HepG2 (cell line): ENCODE measurements at regions not wholly inside any gene's neighbourhood (a gene's known extent, or its start where the extent isn't known, plus 50 kb on each side); places are given as distances from the start of the nearest gene placed in this dataset.

ENCODE experiments used
- ATAC-seq: fragments of 200-7000 bp; cut with Tn5 transposase; 3 replicates; pipeline ENCODE4 v1.9.1; 2020; ENCODE audit warnings: mild to moderate bottlenecking, moderate library complexity
- BruUV-seq: library from RNA; stranded (reverse); fragments of 400-500 nt; replicated peaks from 2 replicates; lab custom pipeline; 2021; lab: Mats Ljungman, UMichigan
- CTCF ChIA-PET: fragments of 300-600 bp; formaldehyde crosslinking; extraction: SDS; loops from one replicate; lab custom pipeline; 2021; ENCODE audit warnings: low total read pairs, inconsistent platforms, low intra/inter-chr PET ratio; lab: Yijun Ruan, JAX
- POLR2A ChIA-PET: fragments of 350-600 bp; sonication (Branson Sonifier 250); formaldehyde crosslinking; loops from one replicate; lab custom pipeline; 2020; ENCODE audit warnings: antibody characterized with exemption, inconsistent platforms; lab: Yijun Ruan, JAX
- DNase-seq: peaks from one replicate; pipeline ENCODE4 v3.0.0-alpha.2; 2015; ENCODE audit warnings: low spot score
- FAIRE-seq: peaks from 3 replicates; lab custom pipeline; 2011; peaks lifted over from hg19 to GRCh38; lab: Jason Lieb, UNC
- H2AFZ ChIP-seq: one replicate; pipeline ENCODE4 v1.6.1; 2011; ENCODE audit warnings: low read length, inconsistent platforms
- H3K27ac ChIP-seq: fragments of 300-600 bp; 3 replicates; pipeline ENCODE4 v1.8.0; 2011; ENCODE audit warnings: mixed run types, mild to moderate bottlenecking, mixed read lengths, low read length, inconsistent platforms; ENCODE audit not compliant: insufficient read depth; ENCODE audit errors: extremely low read length
- H3K27me3 ChIP-seq, 2 experiments: fragments of 200-600 bp in 1 of 2; 2 replicates in 1 of 2; 3 replicates in 1 of 2; pipeline versions ENCODE4 v1.6.0 to v1.8.0; 2011; ENCODE audit warnings: low read length in 2 of 2, mild to moderate bottlenecking in 2 of 2, moderate library complexity in 2 of 2, inconsistent platforms in 1 of 2; ENCODE audit not compliant: insufficient read depth in 2 of 2, control insufficient read depth in 1 of 2
- H3K36me3 ChIP-seq, 2 experiments: fragments of 200-600 bp in 1 of 2; replicated peaks in 1 of 2; 2 replicates in 1 of 2; 3 replicates in 1 of 2; pipeline versions ENCODE4 v1.5.1 to v1.8.0; 2011; ENCODE audit warnings: low read length in 2 of 2, inconsistent platforms in 1 of 2; ENCODE audit not compliant: insufficient read depth in 2 of 2, control insufficient read depth in 1 of 2
- H3K4me1 ChIP-seq: 2 replicates; pipeline ENCODE4 v1.5.1; 2012; ENCODE audit warnings: low read length, inconsistent platforms; ENCODE audit not compliant: insufficient read depth
- H3K4me2 ChIP-seq: 2 replicates; pipeline ENCODE4 v1.6.0; 2011; ENCODE audit warnings: low read depth, low read length, inconsistent platforms
- H3K4me3 ChIP-seq, 3 experiments: fragments of 200-600 bp in 1 of 3; sonication (generic), shearing (Covaris generic) in 1 of 3; replicated peaks in 1 of 3; 2 replicates each; pipeline ENCODE4 v1.5.1; 2011 to 2016; ENCODE audit warnings: low read length in 3 of 3, inconsistent platforms in 2 of 3, low read depth in 2 of 3, mild to moderate bottlenecking in 2 of 3, control low read depth in 1 of 3, mixed read lengths in 1 of 3; ENCODE audit not compliant: insufficient read depth in 1 of 3
- H3K79me2 ChIP-seq: one replicate; pipeline ENCODE4 v1.6.1; 2011; ENCODE audit warnings: low read length, inconsistent platforms; ENCODE audit not compliant: insufficient read depth
- H3K9ac ChIP-seq: 2 replicates; pipeline ENCODE4 v1.6.0; 2011; ENCODE audit warnings: mild to moderate bottlenecking, low read depth, low read length, inconsistent platforms; ENCODE audit not compliant: insufficient read depth
- H3K9me3 ChIP-seq: 2 replicates; pipeline ENCODE4 v1.5.1; 2012; ENCODE audit warnings: mild to moderate bottlenecking, low read length
- H4K20me1 ChIP-seq: 2 replicates; pipeline ENCODE4 v1.6.0; 2011; ENCODE audit warnings: inconsistent platforms, mild to moderate bottlenecking, low read length, moderate library complexity; ENCODE audit not compliant: insufficient read depth
- ARID2 ChIP-seq: sonication (generic); formaldehyde crosslinking; IDR thresholded peaks from 2 replicates; pipeline ENCODE4 v1.8.1; 2022; ENCODE audit warnings: mild to moderate bottlenecking, missing genetic modification reagents, borderline replicate concordance
- ATAD3A ChIP-seq: sonication (generic); formaldehyde crosslinking; IDR thresholded peaks from 2 replicates; pipeline ENCODE4 v1.4.0; 2020; ENCODE audit warnings: missing genetic modification reagents
- CBFB ChIP-seq: sonication (generic); formaldehyde crosslinking; IDR thresholded peaks from 2 replicates; pipeline ENCODE4 v1.4.0; 2020; ENCODE audit warnings: missing genetic modification reagents
- KLF13 ChIP-seq: sonication (generic); formaldehyde crosslinking; IDR thresholded peaks from 2 replicates; pipeline ENCODE4 v1.4.0; 2020; ENCODE audit warnings: mild to moderate bottlenecking, missing genetic modification reagents
- SP5 ChIP-seq: IDR thresholded peaks from 2 replicates; pipeline ENCODE4 v1.6.1; 2016; ENCODE audit warnings: low read depth, borderline replicate concordance
- TARDBP ChIP-seq: sonication (generic); formaldehyde crosslinking; IDR thresholded peaks from 2 replicates; pipeline ENCODE4 v1.8.0; 2022; ENCODE audit warnings: mild to moderate bottlenecking, missing genetic modification reagents
- ZNF788 ChIP-seq: sonication (generic); formaldehyde crosslinking; IDR thresholded peaks from 2 replicates; pipeline ENCODE4 v1.5.0; 2020; ENCODE audit warnings: mild to moderate bottlenecking, missing genetic modification reagents, borderline replicate concordance
- in situ Hi-C: cut with HindIII; loops from 2 replicates; pipeline ENCODE4 v1.10.0; 2017; ENCODE audit warnings: low pct_unique_long_range_greater_than_20kb; ENCODE audit not compliant: extremely low pct_ligation_motif_present
- intact Hi-C: fragments of 100-400 bp; cut with micrococcal nuclease; formaldehyde crosslinking; loops from one replicate; pipeline ENCODE4 v1.10.0; 2022; ENCODE audit not compliant: unreplicated experiment
- TF ChIP-seq, protein P1 (sequence below): sonication (generic); formaldehyde crosslinking; IDR thresholded peaks from 2 replicates; pipeline ENCODE4 v1.4.0; 2020; ENCODE audit warnings: missing genetic modification reagents, borderline replicate concordance
- TF ChIP-seq, protein P2 (sequence below): sonication (generic); formaldehyde crosslinking; conservative IDR thresholded peaks from 2 replicates; pipeline ENCODE4 v1.5.0; 2020; ENCODE audit warnings: missing genetic modification reagents
- TF ChIP-seq, protein P3 (sequence below): sonication (generic); formaldehyde crosslinking; IDR thresholded peaks from 2 replicates; pipeline ENCODE4 v1.4.0; 2020; ENCODE audit warnings: missing genetic modification reagents
- TF ChIP-seq, protein P4 (sequence below): conservative IDR thresholded peaks from 2 replicates; pipeline ENCODE4 v1.6.1; 2018; ENCODE audit warnings: missing genetic modification reagents

DNA sequence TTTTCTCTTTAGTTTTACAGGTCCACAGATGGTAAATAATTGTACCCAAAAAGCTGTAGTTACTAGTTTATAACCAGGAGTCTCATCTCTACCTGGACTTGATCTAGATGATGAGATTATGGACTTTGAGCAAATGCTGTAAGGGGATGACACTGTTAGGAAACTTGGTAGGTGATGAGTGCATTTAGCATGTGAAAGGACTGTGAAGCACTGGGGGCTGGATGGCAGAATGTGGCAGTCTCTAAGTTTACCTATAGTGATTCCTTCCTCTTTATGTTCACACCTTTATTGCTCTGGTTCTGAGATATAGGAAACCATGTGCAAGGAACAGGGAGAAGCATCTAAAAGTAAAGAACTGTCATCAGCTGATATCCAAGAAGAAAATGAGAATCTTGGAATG, 230.7 kb upstream of the CHORDC1 start:
- ChIA-PET POLR2A (no interaction called here), CTCF (no interaction called here)
- in situ Hi-C loops: loop anchor here (10.0 kb wide), 1 partner anchor 159 kb away; no protein-coding TSS in a partner anchor
- H3K27ac ChIP-seq: no peak overlapping the region
- intact Hi-C loops: no loop called here
- no peak overlapping the region for H3K9ac ChIP-seq
- H3K4me2 ChIP-seq: no peak overlapping the region
- FAIRE-seq: no peak
- no peaks in the 10 kb centered on the region for H3K79me2 ChIP-seq
- no TSS peak for BruUV-seq
- TF ChIP-seq TARDBP: no peak
- TF ChIP-seq CBFB (CRISPR knock-in tag): no peak
- TF ChIP-seq ATAD3A (CRISPR knock-in tag): no peak
- TF ChIP-seq SP5 (CRISPR knock-in tag): no peak
- no peak for TF ChIP-seq ARID2 (CRISPR knock-in tag)
- TF ChIP-seq, protein P1, sequence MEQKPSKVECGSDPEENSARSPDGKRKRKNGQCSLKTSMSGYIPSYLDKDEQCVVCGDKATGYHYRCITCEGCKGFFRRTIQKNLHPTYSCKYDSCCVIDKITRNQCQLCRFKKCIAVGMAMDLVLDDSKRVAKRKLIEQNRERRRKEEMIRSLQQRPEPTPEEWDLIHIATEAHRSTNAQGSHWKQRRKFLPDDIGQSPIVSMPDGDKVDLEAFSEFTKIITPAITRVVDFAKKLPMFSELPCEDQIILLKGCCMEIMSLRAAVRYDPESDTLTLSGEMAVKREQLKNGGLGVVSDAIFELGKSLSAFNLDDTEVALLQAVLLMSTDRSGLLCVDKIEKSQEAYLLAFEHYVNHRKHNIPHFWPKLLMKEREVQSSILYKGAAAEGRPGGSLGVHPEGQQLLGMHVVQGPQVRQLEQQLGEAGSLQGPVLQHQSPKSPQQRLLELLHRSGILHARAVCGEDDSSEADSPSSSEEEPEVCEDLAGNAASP: no peak
- TF ChIP-seq ZNF788: no peak
- TF ChIP-seq KLF13 (CRISPR knock-in tag): no peak
- TF ChIP-seq, protein P2, sequence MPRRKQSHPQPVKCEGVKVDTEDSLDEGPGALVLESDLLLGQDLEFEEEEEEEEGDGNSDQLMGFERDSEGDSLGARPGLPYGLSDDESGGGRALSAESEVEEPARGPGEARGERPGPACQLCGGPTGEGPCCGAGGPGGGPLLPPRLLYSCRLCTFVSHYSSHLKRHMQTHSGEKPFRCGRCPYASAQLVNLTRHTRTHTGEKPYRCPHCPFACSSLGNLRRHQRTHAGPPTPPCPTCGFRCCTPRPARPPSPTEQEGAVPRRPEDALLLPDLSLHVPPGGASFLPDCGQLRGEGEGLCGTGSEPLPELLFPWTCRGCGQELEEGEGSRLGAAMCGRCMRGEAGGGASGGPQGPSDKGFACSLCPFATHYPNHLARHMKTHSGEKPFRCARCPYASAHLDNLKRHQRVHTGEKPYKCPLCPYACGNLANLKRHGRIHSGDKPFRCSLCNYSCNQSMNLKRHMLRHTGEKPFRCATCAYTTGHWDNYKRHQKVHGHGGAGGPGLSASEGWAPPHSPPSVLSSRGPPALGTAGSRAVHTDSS (CRISPR knock-in tag): no peak
- TF ChIP-seq, protein P3, sequence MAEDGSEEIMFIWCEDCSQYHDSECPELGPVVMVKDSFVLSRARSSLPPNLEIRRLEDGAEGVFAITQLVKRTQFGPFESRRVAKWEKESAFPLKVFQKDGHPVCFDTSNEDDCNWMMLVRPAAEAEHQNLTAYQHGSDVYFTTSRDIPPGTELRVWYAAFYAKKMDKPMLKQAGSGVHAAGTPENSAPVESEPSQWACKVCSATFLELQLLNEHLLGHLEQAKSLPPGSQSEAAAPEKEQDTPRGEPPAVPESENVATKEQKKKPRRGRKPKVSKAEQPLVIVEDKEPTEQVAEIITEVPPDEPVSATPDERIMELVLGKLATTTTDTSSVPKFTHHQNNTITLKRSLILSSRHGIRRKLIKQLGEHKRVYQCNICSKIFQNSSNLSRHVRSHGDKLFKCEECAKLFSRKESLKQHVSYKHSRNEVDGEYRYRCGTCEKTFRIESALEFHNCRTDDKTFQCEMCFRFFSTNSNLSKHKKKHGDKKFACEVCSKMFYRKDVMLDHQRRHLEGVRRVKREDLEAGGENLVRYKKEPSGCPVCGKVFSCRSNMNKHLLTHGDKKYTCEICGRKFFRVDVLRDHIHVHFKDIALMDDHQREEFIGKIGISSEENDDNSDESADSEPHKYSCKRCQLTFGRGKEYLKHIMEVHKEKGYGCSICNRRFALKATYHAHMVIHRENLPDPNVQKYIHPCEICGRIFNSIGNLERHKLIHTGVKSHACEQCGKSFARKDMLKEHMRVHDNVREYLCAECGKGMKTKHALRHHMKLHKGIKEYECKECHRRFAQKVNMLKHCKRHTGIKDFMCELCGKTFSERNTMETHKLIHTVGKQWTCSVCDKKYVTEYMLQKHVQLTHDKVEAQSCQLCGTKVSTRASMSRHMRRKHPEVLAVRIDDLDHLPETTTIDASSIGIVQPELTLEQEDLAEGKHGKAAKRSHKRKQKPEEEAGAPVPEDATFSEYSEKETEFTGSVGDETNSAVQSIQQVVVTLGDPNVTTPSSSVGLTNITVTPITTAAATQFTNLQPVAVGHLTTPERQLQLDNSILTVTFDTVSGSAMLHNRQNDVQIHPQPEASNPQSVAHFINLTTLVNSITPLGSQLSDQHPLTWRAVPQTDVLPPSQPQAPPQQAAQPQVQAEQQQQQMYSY (CRISPR knock-in tag): no peak
- TF ChIP-seq, protein P4, sequence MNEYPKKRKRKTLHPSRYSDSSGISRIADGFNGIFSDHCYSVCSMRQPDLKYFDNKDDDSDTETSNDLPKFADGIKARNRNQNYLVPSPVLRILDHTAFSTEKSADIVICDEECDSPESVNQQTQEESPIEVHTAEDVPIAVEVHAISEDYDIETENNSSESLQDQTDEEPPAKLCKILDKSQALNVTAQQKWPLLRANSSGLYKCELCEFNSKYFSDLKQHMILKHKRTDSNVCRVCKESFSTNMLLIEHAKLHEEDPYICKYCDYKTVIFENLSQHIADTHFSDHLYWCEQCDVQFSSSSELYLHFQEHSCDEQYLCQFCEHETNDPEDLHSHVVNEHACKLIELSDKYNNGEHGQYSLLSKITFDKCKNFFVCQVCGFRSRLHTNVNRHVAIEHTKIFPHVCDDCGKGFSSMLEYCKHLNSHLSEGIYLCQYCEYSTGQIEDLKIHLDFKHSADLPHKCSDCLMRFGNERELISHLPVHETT (CRISPR knock-in tag): no peak
- DNase-seq: no peak
- no peaks in the 10 kb centered on the region for H3K36me3 ChIP-seq
- H3K4me1 ChIP-seq: 0 out of 2 replicates have a peak, but pooled peaks cover under 1% of the 10 kb centered on the region
- no peak overlapping the region for H3K4me3 ChIP-seq
- no peak overlapping the region for H2AFZ ChIP-seq
- no peaks in the 10 kb centered on the region for H3K27me3 ChIP-seq
- no peaks in the 10 kb centered on the region for H3K9me3 ChIP-seq
- H4K20me1 ChIP-seq: no peaks in the 10 kb centered on the region
- no peak for ATAC-seq
